GM23338 (cell line): ENCODE measurements at regions not wholly inside any gene's neighbourhood (a gene's known extent, or its start where the extent isn't known, plus 50 kb on each side); places are given as distances from the start of the nearest gene placed in this dataset.

Experiments used
- ATAC-seq: fragments of 200-7000 bp; cut with Tn5 transposase; 3 replicates; pipeline ENCODE4 v1.9.1; 2020
- DNase-seq: peaks from one replicate; pipeline ENCODE4 v3.0.0-alpha.2; 2015; ENCODE audit warnings: low spot score
- H2AFZ ChIP-seq: fragments of 200-600 bp; sonication (generic); 2 replicates; pipeline ENCODE4 v1.8.0; 2016; ENCODE audit warnings: antibody characterized with exemption, mild to moderate bottlenecking, moderate library complexity
- H3F3A ChIP-seq: fragments of 200-600 bp; sonication (generic); replicated peaks from 2 replicates; pipeline ENCODE4 v1.8.0; 2017; ENCODE audit warnings: antibody characterized with exemption, mixed run types, low read depth
- H3K27ac ChIP-seq: fragments of 200-600 bp; sonication (generic); 2 replicates; pipeline ENCODE4 v1.6.1; 2016; ENCODE audit warnings: low read depth
- H3K27me3 ChIP-seq: fragments of 200-600 bp; sonication (generic); 2 replicates; pipeline ENCODE4 v1.8.0; 2016; ENCODE audit warnings: mild to moderate bottlenecking, mixed run types, moderate library complexity; ENCODE audit not compliant: insufficient read depth
- H3K36me3 ChIP-seq: fragments of 200-600 bp; sonication (generic); 2 replicates; pipeline ENCODE4 v1.8.0; 2016; ENCODE audit warnings: mild to moderate bottlenecking; ENCODE audit not compliant: insufficient read depth
- H3K4me1 ChIP-seq: fragments of 200-600 bp; sonication (generic); 2 replicates; pipeline ENCODE4 v1.8.0; 2016; ENCODE audit warnings: mild to moderate bottlenecking, moderate library complexity; ENCODE audit not compliant: insufficient read depth
- H3K4me2 ChIP-seq: fragments of 200-600 bp; sonication (generic); 2 replicates; pipeline ENCODE4 v1.7.1; 2017; ENCODE audit warnings: mixed run types
- H3K4me3 ChIP-seq: fragments of 200-600 bp; sonication (generic); 2 replicates; pipeline ENCODE4 v1.6.1; 2016; ENCODE audit warnings: mixed run types
- H3K79me2 ChIP-seq: fragments of 200-600 bp; sonication (generic); replicated peaks from 2 replicates; pipeline ENCODE4 v1.8.0; 2017; ENCODE audit warnings: mild to moderate bottlenecking; ENCODE audit not compliant: insufficient read depth
- H3K9me2 ChIP-seq: fragments of 200-600 bp; sonication (generic); 2 replicates; pipeline ENCODE4 v1.8.0; 2017; ENCODE audit not compliant: insufficient read depth
- H4K20me1 ChIP-seq: fragments of 200-600 bp; sonication (generic); replicated peaks from 2 replicates; pipeline ENCODE4 v1.8.0; 2017; ENCODE audit warnings: mild to moderate bottlenecking; ENCODE audit not compliant: insufficient read depth
- H3K27ac Mint-ChIP-seq: 2 replicates; pipeline ENCODE4 v1.8.0; 2020; ENCODE audit warnings: inconsistent platforms, mild to moderate bottlenecking, moderate library complexity, mixed read lengths
- H3K27me3 Mint-ChIP-seq: 3 replicates; pipeline ENCODE4 v1.8.0; 2022; ENCODE audit warnings: low read depth, mild to moderate bottlenecking, moderate library complexity, mixed read lengths, inconsistent platforms; ENCODE audit not compliant: insufficient read depth, poor library complexity
- H3K36me3 Mint-ChIP-seq: 3 replicates; pipeline ENCODE4 v1.8.0; 2021; ENCODE audit warnings: low read depth, mild to moderate bottlenecking, inconsistent platforms, moderate library complexity, mixed read lengths
- H3K4me1 Mint-ChIP-seq: 3 replicates; pipeline ENCODE4 v1.8.0; 2020; ENCODE audit warnings: mild to moderate bottlenecking, inconsistent platforms, mixed read lengths
- H3K4me3 Mint-ChIP-seq: 3 replicates; pipeline ENCODE4 v1.8.0; 2021; ENCODE audit warnings: moderate library complexity, mild to moderate bottlenecking, inconsistent platforms, mixed read lengths
- H3K9me3 Mint-ChIP-seq: 3 replicates; pipeline ENCODE4 v1.8.0; 2020; ENCODE audit warnings: moderate library complexity, mild to moderate bottlenecking, inconsistent platforms, mixed read lengths
- CREB1 ChIP-seq: fragments of 250-450 bp; sonication (Bioruptor Pico); IDR thresholded peaks from 2 replicates; pipeline ENCODE4 v1.5.0; 2020; ENCODE audit warnings: low read depth, mild to moderate bottlenecking, moderate library complexity
- CTCF ChIP-seq, 2 experiments: fragments of 200-600 bp in 1 of 2; sonication (generic) in 1 of 2; conservative IDR thresholded peaks; 2 replicates each; pipeline versions ENCODE4 v1.5.1 to v1.6.1; 2016 to 2017; ENCODE audit warnings: antibody characterized with exemption in 2 of 2, low read depth in 2 of 2, mild to moderate bottlenecking in 2 of 2, moderate library complexity in 1 of 2
- ETS1 ChIP-seq: IDR thresholded peaks from 2 replicates; pipeline ENCODE4 v1.6.1; 2016; ENCODE audit warnings: antibody characterized with exemption
- EZH2 ChIP-seq: fragments of 200-600 bp; sonication (generic); IDR thresholded peaks from one replicate; pipeline ENCODE4 v1.8.0; 2017; ENCODE audit warnings: antibody characterized with exemption, mild to moderate bottlenecking, low read depth; ENCODE audit not compliant: unreplicated experiment
- EZH2phosphoT487 ChIP-seq: fragments of 200-600 bp; sonication (generic); IDR thresholded peaks from one replicate; pipeline ENCODE4 v1.8.1; 2018; ENCODE audit warnings: antibody characterized with exemption; ENCODE audit not compliant: unreplicated experiment
- JUNB ChIP-seq: IDR thresholded peaks from one replicate; pipeline ENCODE4 v1.6.1; 2016; ENCODE audit warnings: antibody characterized with exemption; ENCODE audit not compliant: unreplicated experiment
- NANOG ChIP-seq: IDR thresholded peaks from 2 replicates; pipeline ENCODE4 v1.6.1; 2016; ENCODE audit warnings: antibody characterized with exemption, borderline replicate concordance
- POLR2AphosphoS5 ChIP-seq: IDR thresholded peaks from 2 replicates; pipeline ENCODE4 v1.6.1; 2016; ENCODE audit warnings: antibody characterized with exemption, low read depth
- REST ChIP-seq: IDR thresholded peaks from one replicate; pipeline ENCODE4 v1.6.1; 2018; ENCODE audit warnings: antibody characterized with exemption; ENCODE audit not compliant: unreplicated experiment
- STAT1 ChIP-seq: IDR thresholded peaks from one replicate; pipeline ENCODE4 v1.6.1; 2016; ENCODE audit warnings: antibody characterized with exemption; ENCODE audit not compliant: unreplicated experiment
- ZNF114 ChIP-seq: fragments of 250-450 bp; sonication (Bioruptor Pico); IDR thresholded peaks from 2 replicates; pipeline ENCODE4 v1.5.0; 2020; ENCODE audit warnings: mild to moderate bottlenecking, moderate library complexity
- ZNF331 ChIP-seq: fragments of 250-450 bp; sonication (Bioruptor Pico); IDR thresholded peaks from 2 replicates; pipeline ENCODE4 v1.5.0; 2020; ENCODE audit warnings: low read depth, mild to moderate bottlenecking, moderate library complexity
- ZNF462 ChIP-seq: fragments of 250-450 bp; sonication (Bioruptor Pico); IDR thresholded peaks from 2 replicates; pipeline ENCODE4 v1.5.0; 2020; ENCODE audit warnings: mild to moderate bottlenecking, moderate library complexity

- H3K27ac Mint-ChIP-seq = no peak overlapping the region
- no peaks in the 10 kb centered on the region for H3K27me3 ChIP-seq
- no peak overlapping the region for H3K4me3 Mint-ChIP-seq
- no peaks in the 10 kb centered on the region for H3K36me3 Mint-ChIP-seq
- no peaks in the 10 kb centered on the region for H3K36me3 ChIP-seq
- no peak overlapping the region for H3K4me2 ChIP-seq
- ATAC-seq (no peak), DNase-seq (no peak)
- H2AFZ ChIP-seq = no peak overlapping the region
- peaks cover 3% of the 10 kb centered on the region; the same call in 1 of the 3 replicates for H3K4me1 Mint-ChIP-seq
- H4K20me1 ChIP-seq = no peaks in the 10 kb centered on the region
- no peaks in the 10 kb centered on the region for H3F3A ChIP-seq
- H3K4me1 ChIP-seq = no peaks in the 10 kb centered on the region
- no peak overlapping the region for H3K27ac ChIP-seq
- no peaks in the 10 kb centered on the region for H3K79me2 ChIP-seq
- H3K9me2 ChIP-seq = peaks cover 2% of the 10 kb centered on the region; the same call in 1 of the 2 replicates
- no peak for TF ChIP-seq REST
- TF ChIP-seq ZNF331 = no peak
- TF ChIP-seq STAT1 = no peak
- no peak for TF ChIP-seq NANOG
- TF ChIP-seq ETS1 = no peak
- TF ChIP-seq CREB1 (CRISPR knock-in tag) = no peak
- TF ChIP-seq JUNB = no peak
- no peak for TF ChIP-seq ZNF462 (CRISPR knock-in tag)
- TF ChIP-seq EZH2phosphoT487 = no peak
- no peak for TF ChIP-seq CTCF (conservative IDR thresholded peaks at IDR 0.05; ENCODE audit: low read depth in 2 of 2)
- no peak for TF ChIP-seq POLR2AphosphoS5
- TF ChIP-seq ZNF114 = no peak
- no peak for TF ChIP-seq EZH2
- no peaks in the 10 kb centered on the region for H3K27me3 Mint-ChIP-seq
- H3K9me3 Mint-ChIP-seq = no peaks in the 10 kb centered on the region; the same call in 1 of the 3 replicates
- H3K4me3 ChIP-seq = no peak overlapping the region
Observed at GRCh38 chr2:180828756-180829155, 151.6 kb upstream of the UBE2E3 start.
